ENCODE measurements at regions not wholly inside any gene's neighbourhood (a gene's known extent, or its start where the extent isn't known, plus 50 kb on each side); places are given as distances from the start of the nearest gene placed in this dataset.

DNA sequence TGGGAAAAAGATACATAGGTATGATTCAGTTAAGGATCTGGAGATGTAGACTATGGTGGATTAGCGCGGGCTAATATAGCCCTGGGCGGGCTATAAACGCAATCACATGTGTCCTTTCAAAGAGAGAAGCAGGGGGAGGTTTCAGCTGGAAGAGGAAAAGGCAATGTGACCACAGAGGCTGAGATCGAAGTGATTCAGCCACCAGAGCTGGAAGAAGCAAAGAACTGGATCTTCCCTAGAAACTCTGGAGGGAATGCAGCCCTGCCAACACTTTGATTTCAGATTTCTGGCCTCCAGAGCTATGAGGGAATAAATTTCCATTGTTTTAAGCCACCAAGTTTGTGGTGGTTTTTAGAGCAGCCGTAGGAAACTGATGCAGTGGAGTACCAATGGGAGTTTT, 81.5 kb upstream of the NHSL1 start:
- Histone ChIP-seq H3K4me1 (ENCODE audit: control insufficient read depth, extremely low read depth, insufficient read depth, low read length) (no peaks in the 10 kb centered on the region), H4K20me1 (replicated peaks; ENCODE audit: control insufficient read depth, extremely low read depth, insufficient read depth, low read length) (no peaks in the 10 kb centered on the region), H3K4me2 (ENCODE audit: insufficient read depth, low read length) (no peak overlapping the region), H3K4me3 (replicated peaks in 1 of 3; ENCODE audit: insufficient read depth in 1 of 3, low read depth in 1 of 3, low read length in 3 of 3) (no peak overlapping the region), H3K79me2 (ENCODE audit: control insufficient read depth, insufficient read depth, low read length) (peaks cover 26% of the 10 kb centered on the region), H3K27ac (ENCODE audit: insufficient read depth, low read depth, low read length) (no peak overlapping the region), H3K9ac (replicated peaks; ENCODE audit: extremely low read depth, insufficient read depth, low read length) (no peak overlapping the region), H3K9me3 (replicated peaks; ENCODE audit: control insufficient read depth, insufficient read depth, low read length) (no peaks in the 10 kb centered on the region), H3K9me1 (replicated peaks; ENCODE audit: control insufficient read depth, extremely low read depth, insufficient read depth, low read length) (no peaks in the 10 kb centered on the region), H3K36me3 (ENCODE audit: control insufficient read depth in 2 of 2, extremely low read depth in 1 of 2, insufficient read depth in 2 of 2, low read length in 2 of 2) (no peaks in the 10 kb centered on the region), H3K27me3 (ENCODE audit: control insufficient read depth in 2 of 2, insufficient read depth in 2 of 2, low read length in 2 of 2) (no peaks in the 10 kb centered on the region), H2AFZ (ENCODE audit: low read depth, low read length) (no peak overlapping the region)
- intact Hi-C loops (cut with micrococcal nuclease) (no loop called here), dilution Hi-C loops (cut with MboI; ENCODE audit: extremely low pct_ligation_motif_present, low sequenced_read_pairs) (no loop called here)
- TF ChIP-seq GATA2 (IDR thresholded peaks at IDR 0.05; ENCODE audit: insufficient read depth, insufficient read length, low read depth, low read length) (no peak), POLR2A (IDR thresholded peaks at IDR 0.05; ENCODE audit: low read depth, low read length) (no peak), EZH2 (IDR thresholded peaks at IDR 0.05; ENCODE audit: borderline replicate concordance, low read depth, low read length, severe bottlenecking) (no peak), JUN (IDR thresholded peaks at IDR 0.05; ENCODE audit: borderline replicate concordance, insufficient read depth, insufficient read length, low read depth) (no peak), POLR2AphosphoS5 (IDR thresholded peaks at IDR 0.05; ENCODE audit: insufficient read depth, low read depth, low read length) (no peak), FOS (IDR thresholded peaks at IDR 0.05; ENCODE audit: borderline replicate concordance, insufficient read depth, low read length) (no peak), MYC (IDR thresholded peaks at IDR 0.05; ENCODE audit: low read depth, low read length) (no peak)
- TF ChIP-seq, protein P1, sequence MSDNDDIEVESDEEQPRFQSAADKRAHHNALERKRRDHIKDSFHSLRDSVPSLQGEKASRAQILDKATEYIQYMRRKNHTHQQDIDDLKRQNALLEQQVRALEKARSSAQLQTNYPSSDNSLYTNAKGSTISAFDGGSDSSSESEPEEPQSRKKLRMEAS (IDR thresholded peaks at IDR 0.05; ENCODE audit: insufficient read depth, insufficient read length) = no peak
- TF ChIP-seq, protein P2, sequence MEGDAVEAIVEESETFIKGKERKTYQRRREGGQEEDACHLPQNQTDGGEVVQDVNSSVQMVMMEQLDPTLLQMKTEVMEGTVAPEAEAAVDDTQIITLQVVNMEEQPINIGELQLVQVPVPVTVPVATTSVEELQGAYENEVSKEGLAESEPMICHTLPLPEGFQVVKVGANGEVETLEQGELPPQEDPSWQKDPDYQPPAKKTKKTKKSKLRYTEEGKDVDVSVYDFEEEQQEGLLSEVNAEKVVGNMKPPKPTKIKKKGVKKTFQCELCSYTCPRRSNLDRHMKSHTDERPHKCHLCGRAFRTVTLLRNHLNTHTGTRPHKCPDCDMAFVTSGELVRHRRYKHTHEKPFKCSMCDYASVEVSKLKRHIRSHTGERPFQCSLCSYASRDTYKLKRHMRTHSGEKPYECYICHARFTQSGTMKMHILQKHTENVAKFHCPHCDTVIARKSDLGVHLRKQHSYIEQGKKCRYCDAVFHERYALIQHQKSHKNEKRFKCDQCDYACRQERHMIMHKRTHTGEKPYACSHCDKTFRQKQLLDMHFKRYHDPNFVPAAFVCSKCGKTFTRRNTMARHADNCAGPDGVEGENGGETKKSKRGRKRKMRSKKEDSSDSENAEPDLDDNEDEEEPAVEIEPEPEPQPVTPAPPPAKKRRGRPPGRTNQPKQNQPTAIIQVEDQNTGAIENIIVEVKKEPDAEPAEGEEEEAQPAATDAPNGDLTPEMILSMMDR (IDR thresholded peaks at IDR 0.05; ENCODE audit: extremely low read depth in 1 of 2, insufficient read depth in 1 of 2, low read depth in 1 of 2, low read length in 2 of 2) = no peak
- FAIRE-seq (no peak), DNase-seq (ENCODE audit: low read depth, low spot score) (no peak)
- BruUV-seq (replicated peaks) = no TSS peak
- CTCF ChIA-PET = no interaction called here
- POLR2A ChIA-PET = no interaction called here

All from endothelial cell of umbilical vein (primary cell).